H1 (cell line): ENCODE measurements at regions not wholly inside any gene's neighbourhood (a gene's known extent, or its start where the extent isn't known, plus 50 kb on each side); places are given as distances from the start of the nearest gene placed in this dataset.

Experiments
- CTCF ChIA-PET: fragments of 300-600 bp; sonication (Branson Sonifier 250); formaldehyde crosslinking; loops from one replicate; lab custom pipeline; 2021; ENCODE audit not compliant: partially characterized antibody; lab: Charles Lee
- POLR2A ChIA-PET: fragments of 300-600 bp; sonication (Branson Sonifier 250); formaldehyde crosslinking; loops from one replicate; lab custom pipeline; 2021; ENCODE audit warnings: inconsistent platforms; ENCODE audit not compliant: partially characterized antibody; lab: Charles Lee
- DNase-seq, 2 experiments: peaks; one replicate each; pipeline versions ENCODE4 v3.0.0 to v3.0.0-alpha.2; 2010 to 2022; ENCODE audit warnings: low spot score in 2 of 2, low read depth in 1 of 2, mixed read lengths in 1 of 2
- FAIRE-seq: peaks from 2 replicates; lab custom pipeline; 2011; peaks lifted over from hg19 to GRCh38; lab: Jason Lieb, UNC
- H2AFZ ChIP-seq: 2 replicates; pipeline ENCODE4 v1.8.1; 2012; ENCODE audit warnings: low read length, inconsistent platforms
- H2AK5ac ChIP-seq: 2 replicates; pipeline ENCODE4 v1.6.1; 2013; ENCODE audit warnings: low read depth, low read length
- H2BK120ac ChIP-seq: replicated peaks from 2 replicates; pipeline ENCODE3; 2013; ENCODE audit warnings: low read depth, low read length, inconsistent platforms
- H2BK12ac ChIP-seq: 2 replicates; pipeline ENCODE4 v1.6.1; 2013; ENCODE audit warnings: low read depth, low read length
- H2BK15ac ChIP-seq: 2 replicates; pipeline ENCODE4 v1.6.1; 2013; ENCODE audit warnings: low read length
- H2BK20ac ChIP-seq: 2 replicates; pipeline ENCODE4 v1.6.1; 2013; ENCODE audit warnings: low read length
- H2BK5ac ChIP-seq: 2 replicates; pipeline ENCODE4 v1.6.1; 2013; ENCODE audit warnings: low read depth, low read length
- H3K14ac ChIP-seq: 2 replicates; pipeline ENCODE4 v1.6.1; 2013; ENCODE audit warnings: inconsistent platforms; ENCODE audit not compliant: insufficient read length
- H3K18ac ChIP-seq: 2 replicates; pipeline ENCODE4 v1.6.1; 2013; ENCODE audit warnings: low read length; ENCODE audit errors: extremely low read depth
- H3K23ac ChIP-seq: 2 replicates; pipeline ENCODE4 v1.6.1; 2013; ENCODE audit warnings: inconsistent platforms; ENCODE audit not compliant: insufficient read length
- H3K23me2 ChIP-seq: 2 replicates; pipeline ENCODE4 v1.6.1; 2013; ENCODE audit warnings: low read depth, low read length
- H3K27ac ChIP-seq: 2 replicates; pipeline ENCODE4 v1.6.1; 2011; ENCODE audit warnings: low read depth, low read length, inconsistent platforms
- H3K27me3 ChIP-seq, 4 experiments: replicated peaks in 1 of 4; 1 replicate in 1 of 4; 2 replicates in 3 of 4; pipeline versions ENCODE4 v1.6.1 to v1.8.1; 2011 to 2013; ENCODE audit warnings: low read length in 3 of 4, mild to moderate bottlenecking in 3 of 4, inconsistent platforms in 2 of 4, mixed read lengths in 2 of 4, moderate library complexity in 1 of 4; ENCODE audit not compliant: control insufficient read depth in 3 of 4, insufficient read depth in 3 of 4; ENCODE audit errors: extremely low read depth in 1 of 4
- H3K36me3 ChIP-seq, 4 experiments: 2 replicates each; pipeline versions ENCODE4 v1.6.1 to v1.8.1; 2011 to 2013; ENCODE audit warnings: mild to moderate bottlenecking in 4 of 4, low read length in 3 of 4, moderate library complexity in 2 of 4, control low read depth in 1 of 4, inconsistent platforms in 1 of 4; ENCODE audit not compliant: insufficient read depth in 4 of 4, control insufficient read depth in 2 of 4
- H3K4ac ChIP-seq: replicated peaks from 2 replicates; pipeline ENCODE3; 2013; ENCODE audit warnings: low read length, low read depth, mixed read lengths, inconsistent platforms; ENCODE audit not compliant: insufficient read length
- H3K4me1 ChIP-seq, 4 experiments: replicated peaks in 1 of 4; 1 replicate in 1 of 4; 2 replicates in 3 of 4; pipeline versions ENCODE4 v1.6.1 to v1.8.1; 2011 to 2013; ENCODE audit warnings: low read length in 3 of 4, inconsistent platforms in 2 of 4, mixed read lengths in 1 of 4; ENCODE audit not compliant: insufficient read depth in 4 of 4, control insufficient read depth in 3 of 4
- H3K4me2 ChIP-seq, 2 experiments: 2 replicates each; pipeline versions ENCODE4 v1.6.1 to v1.8.1; 2011 to 2013; ENCODE audit warnings: low read depth in 2 of 2, low read length in 2 of 2, control low read depth in 1 of 2, inconsistent platforms in 1 of 2, mild to moderate bottlenecking in 1 of 2; ENCODE audit not compliant: insufficient read depth in 1 of 2
- H3K4me3 ChIP-seq, 4 experiments: fragments of 200-600, 300-600 bp in 1 of 4; sonication (generic), shearing (Covaris generic), sonication (Bioruptor Twin) in 1 of 4; 2 replicates each; pipeline versions ENCODE4 v1.5.1 to v1.8.1; 2011 to 2016; ENCODE audit warnings: low read length in 4 of 4, low read depth in 3 of 4, control low read depth in 2 of 4, inconsistent platforms in 2 of 4, mild to moderate bottlenecking in 2 of 4, mixed read lengths in 1 of 4, moderate library complexity in 1 of 4; ENCODE audit not compliant: insufficient read depth in 2 of 4; ENCODE audit errors: extremely low read depth in 1 of 4
- H3K56ac ChIP-seq: replicated peaks from 2 replicates; pipeline ENCODE3; 2013; ENCODE audit warnings: low read depth, mild to moderate bottlenecking, mixed read lengths, low read length, inconsistent platforms; ENCODE audit not compliant: insufficient read length
- H3K79me1 ChIP-seq: 2 replicates; pipeline ENCODE4 v1.6.1; 2013; ENCODE audit warnings: low read depth, low read length, control low read depth
- H3K79me2 ChIP-seq, 2 experiments: 2 replicates each; pipeline versions ENCODE4 v1.6.1 to v1.8.1; 2012 to 2013; ENCODE audit warnings: low read length in 2 of 2, mild to moderate bottlenecking in 2 of 2, inconsistent platforms in 1 of 2; ENCODE audit not compliant: insufficient read depth in 2 of 2, control insufficient read depth in 1 of 2
- H3K9ac ChIP-seq, 4 experiments: replicated peaks in 1 of 4; 1 replicate in 1 of 4; 2 replicates in 3 of 4; pipeline versions ENCODE4 v1.6.1 to v1.8.1; 2011 to 2013; ENCODE audit warnings: low read depth in 3 of 4, low read length in 3 of 4, control low read depth in 2 of 4, mild to moderate bottlenecking in 2 of 4, moderate library complexity in 2 of 4, inconsistent platforms in 1 of 4; ENCODE audit errors: extremely low read depth in 1 of 4
- H3K9me3 ChIP-seq, 2 experiments: 2 replicates each; pipeline versions ENCODE4 v1.6.1 to v1.8.1; 2012 to 2013; ENCODE audit warnings: mild to moderate bottlenecking in 2 of 2, moderate library complexity in 2 of 2, control low read depth in 1 of 2, inconsistent platforms in 1 of 2, low read depth in 1 of 2, low read length in 1 of 2, mixed read lengths in 1 of 2; ENCODE audit not compliant: insufficient read depth in 2 of 2
- H4K20me1 ChIP-seq, 2 experiments: replicated peaks in 1 of 2; 2 replicates each; pipeline versions ENCODE3 to v1.8.1; 2011 to 2013; ENCODE audit warnings: inconsistent platforms in 2 of 2, low read length in 2 of 2, mild to moderate bottlenecking in 1 of 2; ENCODE audit not compliant: insufficient read depth in 2 of 2, control insufficient read depth in 1 of 2
- H4K5ac ChIP-seq: 2 replicates; pipeline ENCODE4 v1.6.1; 2013; ENCODE audit warnings: low read length, low read depth, mixed read lengths, inconsistent platforms; ENCODE audit not compliant: insufficient read length
- H4K8ac ChIP-seq: 2 replicates; pipeline ENCODE4 v1.8.0; 2013; ENCODE audit warnings: mild to moderate bottlenecking, moderate library complexity, low read length, inconsistent platforms; ENCODE audit not compliant: insufficient read depth; ENCODE audit errors: extremely low read depth
- H4K91ac ChIP-seq: replicated peaks from 2 replicates; pipeline ENCODE3; 2013; ENCODE audit warnings: low read length, mixed read lengths, inconsistent platforms; ENCODE audit not compliant: insufficient read length
- RAD21 ChIP-seq, 2 experiments: IDR thresholded peaks in 1 of 2; conservative IDR thresholded peaks in 1 of 2; 2 replicates each; pipeline ENCODE4 v1.6.1; 2011; ENCODE audit warnings: low read depth in 2 of 2, low read length in 2 of 2, improper control_type of control experiment in 1 of 2, inconsistent platforms in 1 of 2, mild to moderate bottlenecking in 1 of 2, moderate library complexity in 1 of 2
- RFX5 ChIP-seq: IDR thresholded peaks from 2 replicates; pipeline ENCODE4 v1.6.1; 2011; ENCODE audit warnings: low read depth, low read length, improper control_type of control experiment, borderline replicate concordance
- WGBS, 2 experiments: shearing (Covaris generic) in 1 of 2; methylation state at CpG; one replicate each; pipeline versions ENCODE4 v1.1.6 to v1.1.7; 2013 to 2015; ENCODE audit warnings: low lambda C conversion rate in 2 of 2, mixed read lengths in 2 of 2, inconsistent platforms in 1 of 2, low coverage in 1 of 2, missing lambda C conversion rate in 1 of 2; ENCODE audit not compliant: insufficient replicate concordance in 2 of 2, insufficient coverage in 1 of 2, insufficient read length in 1 of 2; ENCODE audit errors: extremely low coverage in 1 of 2, missing lambda C conversion rate in 1 of 2; 5-methylcytosine and 5-hydroxymethylcytosine counted together

DNA sequence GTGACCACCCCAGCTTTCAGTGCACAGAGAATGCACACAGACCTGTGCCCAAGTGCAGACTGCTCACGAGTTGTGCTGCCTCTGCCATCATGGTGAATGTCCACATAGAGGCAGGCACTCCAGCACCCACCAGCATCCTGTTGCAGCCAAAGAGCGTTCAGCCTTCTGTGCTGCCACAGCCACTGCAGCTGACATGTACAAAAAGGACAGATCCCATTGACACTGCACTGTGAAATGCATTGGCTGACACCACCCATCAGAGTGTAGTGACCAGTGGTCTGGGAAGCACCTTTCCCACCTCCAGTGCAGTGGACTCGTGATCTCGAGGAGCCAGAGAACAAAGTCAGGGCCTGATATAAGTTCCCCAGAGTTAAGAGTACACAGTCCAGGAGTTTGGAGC is 260.3 kb downstream of the RAP2B start:
- Histone ChIP-seq H3K23ac (no peak overlapping the region), H3K79me2 (no peaks in the 10 kb centered on the region), H4K5ac (no peak overlapping the region), H3K23me2 (no peaks in the 10 kb centered on the region), H3K36me3 (no peaks in the 10 kb centered on the region), H3K56ac (no peak overlapping the region), H4K8ac (no peak overlapping the region), H2AFZ (no peak overlapping the region), H3K4ac (no peak overlapping the region), H3K4me3 (no peak overlapping the region), H2BK120ac (no peak overlapping the region), H3K27me3 (no peaks in the 10 kb centered on the region), H3K79me1 (no peaks in the 10 kb centered on the region), H4K20me1 (no peaks in the 10 kb centered on the region), H3K4me1 (no peaks in the 10 kb centered on the region), H2AK5ac (no peak overlapping the region; the same call in 1 of the 2 replicates), H2BK15ac (no peak overlapping the region), H2BK5ac (no peak overlapping the region), H3K14ac (no peak overlapping the region), H3K18ac (no peak overlapping the region), H3K27ac (no peak overlapping the region), H3K9ac (no peak overlapping the region), H4K91ac (no peak overlapping the region), H3K4me2 (no peak overlapping the region), H3K9me3 (peaks cover 9 to 13% of the 10 kb centered on the region in 2 experiments), H2BK20ac (no peak overlapping the region), H2BK12ac (no peak overlapping the region)
- FAIRE-seq (no peak), DNase-seq (no peak)
- POLR2A ChIA-PET, result no interaction called here
- WGBS, 2 experiments, result 96% methylated on average over 4 of the region's 4 CpGs; no CpG with 5 or more reads in 1 of the 2 experiments
- CTCF ChIA-PET, result interaction anchor here (0.7 to 0.9 kb wide), 2 partner anchors 11 to 285 kb away, joined by 3 read pairs; no protein-coding TSS in a partner anchor
- TF ChIP-seq RAD21 (IDR thresholded peaks at IDR 0.05 in 1 of 2, conservative IDR thresholded peaks at IDR 0.05 in 1 of 2; ENCODE audit: low read depth in 2 of 2, low read length in 2 of 2) (no peak), RFX5 (no peak)
